ENCODE measurements at regions not wholly inside any gene's neighbourhood (a gene's known extent, or its start where the extent isn't known, plus 50 kb on each side); places are given as distances from the start of the nearest gene placed in this dataset.

DNA sequence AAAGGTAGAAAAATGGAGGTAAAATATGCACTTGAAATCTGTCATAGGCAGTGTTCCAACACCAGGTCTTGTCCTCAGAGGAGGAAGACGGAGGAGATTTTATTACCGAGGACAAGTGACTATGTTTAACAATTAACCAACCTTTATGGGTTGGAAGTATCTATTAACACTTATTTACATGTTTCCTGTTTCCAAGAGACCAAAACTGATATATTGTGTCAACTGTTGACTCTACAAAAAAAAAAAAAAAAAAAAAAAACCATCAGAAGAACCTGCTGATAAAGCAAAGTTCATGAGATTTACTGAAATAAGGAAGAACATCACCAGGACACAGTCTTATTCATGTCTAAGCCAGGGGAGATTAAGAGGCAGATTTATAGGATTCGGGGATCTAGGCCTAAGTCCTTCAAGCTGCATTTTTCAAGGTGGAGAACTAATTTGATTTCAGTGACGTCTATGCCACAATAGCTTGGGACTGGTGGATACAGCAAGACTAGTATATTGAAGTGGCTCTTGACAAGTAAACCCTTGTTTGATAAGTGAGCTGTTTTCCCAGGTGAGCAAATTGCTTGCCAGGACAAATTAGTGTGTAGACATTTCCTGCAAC, 126.6 kb upstream of the NAA20 start:
- TF ChIP-seq POLR2A (IDR thresholded peaks at IDR 0.05; ENCODE audit: extremely low read depth, insufficient read length) (no peak), MAX (IDR thresholded peaks at IDR 0.05; ENCODE audit: low read depth, low read length) (no peak), CTCF (IDR thresholded peaks at IDR 0.05; ENCODE audit: low read depth, low read length) (no peak), MYC (IDR thresholded peaks at IDR 0.05; ENCODE audit: low read depth, low read length) (no peak)
